T-cell (primary cell): ENCODE measurements at regions not wholly inside any gene's neighbourhood (a gene's known extent, or its start where the extent isn't known, plus 50 kb on each side); places are given as distances from the start of the nearest gene placed in this dataset.
"Not testable (repeated sequence)": the region's sequence is repeated elsewhere in the genome, so short reads cannot be mapped to it uniquely, and the experiment has no call there.

ENCODE experiments used
- ATAC-seq, 4 experiments: fragments of 200-7000 bp in 3 of 4; fragments of 150-1000 bp in 1 of 4; cut with Tn5 transposase; replicated peaks in 1 of 4; 1 replicate in 3 of 4; 2 replicates in 1 of 4; pipeline ENCODE4 v1.10.0; 2021; ENCODE audit warnings: moderate library complexity in 3 of 4, mild to moderate bottlenecking in 2 of 4, moderate number of reproducible peaks in 1 of 4
- CTCF ChIA-PET, 2 donors: fragments of 300-600 bp; sonication (Branson Sonifier 250); formaldehyde crosslinking; loops; one replicate each; lab custom pipeline; 2022; ENCODE audit warnings: antibody characterized with exemption in 2 of 2; lab: Charles Lee
- POLR2A ChIA-PET, 2 donors: fragments of 300-600 bp; sonication (Branson Sonifier 250); formaldehyde crosslinking; loops; one replicate each; lab custom pipeline; 2022; ENCODE audit warnings: antibody characterized with exemption in 2 of 2; lab: Charles Lee
- DNase-seq, 35 experiments: peaks; one replicate each; pipeline versions ENCODE4 v3.0.0 to v3.0.0-alpha.2; 2013 to 2023
- H3K27ac ChIP-seq: one replicate; pipeline ENCODE4 v1.5.1; 2013; ENCODE audit warnings: low read length
- H3K27me3 ChIP-seq, 2 experiments: replicated peaks in 1 of 2; 1 replicate in 1 of 2; 2 replicates in 1 of 2; pipeline versions ENCODE4 v1.6.1 to v1.7.0; 2013; ENCODE audit warnings: low read length in 1 of 2, mixed read lengths in 1 of 2; ENCODE audit not compliant: control insufficient read depth in 2 of 2, insufficient read depth in 2 of 2; ENCODE audit errors: extremely low read depth in 1 of 2
- H3K36me3 ChIP-seq, 2 donors: 1 replicate in 1 of 2; 2 replicates in 1 of 2; pipeline versions ENCODE4 v1.6.1 to v1.7.0; 2013; ENCODE audit warnings: low read length in 1 of 2; ENCODE audit not compliant: control insufficient read depth in 2 of 2, insufficient read depth in 1 of 2; ENCODE audit errors: extremely low read depth in 1 of 2
- H3K4me1 ChIP-seq, 2 experiments: 1 replicate in 1 of 2; 2 replicates in 1 of 2; pipeline versions ENCODE4 v1.6.1 to v1.7.0; 2013; ENCODE audit warnings: low read length in 2 of 2, mixed read lengths in 1 of 2; ENCODE audit not compliant: insufficient read depth in 2 of 2, control insufficient read depth in 1 of 2; ENCODE audit errors: extremely low read depth in 1 of 2
- H3K4me3 ChIP-seq, 2 donors: 1 replicate in 1 of 2; 2 replicates in 1 of 2; pipeline versions ENCODE4 v1.5.1 to v1.7.0; 2013; ENCODE audit warnings: mild to moderate bottlenecking in 2 of 2, low read length in 1 of 2, moderate library complexity in 1 of 2; ENCODE audit not compliant: control insufficient read depth in 1 of 2; ENCODE audit errors: extremely low read depth in 1 of 2
- H3K9me3 ChIP-seq: 2 replicates; pipeline ENCODE4 v1.7.0; 2013
- H3K27ac Mint-ChIP-seq, 2 donors: one replicate each; pipeline ENCODE4 v1.8.0; 2020 to 2021; ENCODE audit warnings: mild to moderate bottlenecking in 2 of 2, mixed read lengths in 2 of 2
- H3K27me3 Mint-ChIP-seq, 2 donors: one replicate each; pipeline ENCODE4 v1.8.0; 2021 to 2022; ENCODE audit warnings: mixed read lengths in 2 of 2
- H3K36me3 Mint-ChIP-seq: one replicate; pipeline ENCODE4 v1.8.0; 2021; ENCODE audit warnings: mixed read lengths
- H3K4me1 Mint-ChIP-seq, 3 donors: one replicate each; pipeline ENCODE4 v1.8.0; 2020 to 2022; ENCODE audit warnings: mixed read lengths in 3 of 3, mild to moderate bottlenecking in 1 of 3
- H3K4me3 Mint-ChIP-seq, 3 donors: one replicate each; pipeline ENCODE4 v1.8.0; 2020 to 2022; ENCODE audit warnings: mild to moderate bottlenecking in 3 of 3, mixed read lengths in 3 of 3, moderate library complexity in 3 of 3
- H3K9me3 Mint-ChIP-seq, 3 donors: one replicate each; pipeline ENCODE4 v1.8.0; 2020 to 2022; ENCODE audit warnings: mixed read lengths in 3 of 3
- WGBS: methylation state at CpG from one replicate; pipeline ENCODE4 v1.1.5; 2013; ENCODE audit warnings: missing lambda C conversion rate; ENCODE audit not compliant: insufficient coverage; 5-methylcytosine and 5-hydroxymethylcytosine counted together

- ATAC-seq (no peak), DNase-seq (no peak)
- peaks cover 7 to 9% of the 10 kb centered on the region in 2 donors for H3K27me3 Mint-ChIP-seq
- no peaks in the 10 kb centered on the region for H3K4me1 Mint-ChIP-seq
- Histone ChIP-seq H3K27me3 (peaks cover 0 to 18% of the 10 kb centered on the region in 2 experiments), H3K36me3 (no peaks in the 10 kb centered on the region), H3K9me3 (no peaks in the 10 kb centered on the region), H3K4me3 (no peak overlapping the region), H3K27ac (no peak overlapping the region), H3K4me1 (no peaks in the 10 kb centered on the region)
- ChIA-PET CTCF (no interaction called here), POLR2A (no interaction called here)
- no peaks in the 10 kb centered on the region for H3K36me3 Mint-ChIP-seq
- no peak overlapping the region for H3K4me3 Mint-ChIP-seq
- WGBS, result 74% methylated on average over 6 of the region's 9 CpGs
- no peaks in the 10 kb centered on the region for H3K9me3 Mint-ChIP-seq
- H3K27ac Mint-ChIP-seq, result no peak overlapping the region
Observed at GRCh38 chr3:14263317-14264005, 84.8 kb downstream of the LSM3 start.

- ATAC-seq, result no peak
- H3K4me1 ChIP-seq, result no peaks in the 10 kb centered on the region
- peaks cover 7% of the 10 kb centered on the region in 2 donors for H3K27me3 Mint-ChIP-seq
- H3K36me3 Mint-ChIP-seq, result no peaks in the 10 kb centered on the region
- ChIA-PET POLR2A (no interaction called here), CTCF (interaction anchor here in 1 of 2 donors (0.6 kb wide), 1 partner anchor 10 kb away, joined by 3 read pairs; no protein-coding TSS in a partner anchor)
- H3K4me3 Mint-ChIP-seq, result no peak overlapping the region
- no peak for DNase-seq
- no peaks in the 10 kb centered on the region for H3K36me3 ChIP-seq
- H3K4me3 ChIP-seq, result no peak overlapping the region
- H3K27ac ChIP-seq, result no peak overlapping the region
- H3K27me3 ChIP-seq, result peaks cover 0 to 18% of the 10 kb centered on the region in 2 experiments
- 71% methylated on average over 9 of the region's 11 CpGs for WGBS
- no peaks in the 10 kb centered on the region for H3K9me3 ChIP-seq
- H3K27ac Mint-ChIP-seq, result no peak overlapping the region
- H3K4me1 Mint-ChIP-seq, result no peaks in the 10 kb centered on the region
- H3K9me3 Mint-ChIP-seq, result peaks cover 0 to 5% (median 0%) of the 10 kb centered on the region in 3 donors
Observed at GRCh38 chr3:14265246-14265962, 86.8 kb downstream of the LSM3 start.

- DNase-seq (no peak), ATAC-seq (no peak)
- H3K4me3 ChIP-seq, result no peak overlapping the region
- Mint-ChIP-seq H3K9me3 (peaks cover 0 to 5% (median 0%) of the 10 kb centered on the region in 3 donors), H3K27me3 (peaks cover 4 to 7% of the 10 kb centered on the region in 2 donors), H3K27ac (no peak overlapping the region), H3K4me1 (no peaks in the 10 kb centered on the region), H3K4me3 (no peak overlapping the region), H3K36me3 (no peaks in the 10 kb centered on the region)
- 88% methylated on average over 9 of the region's 12 CpGs for WGBS
- POLR2A ChIA-PET, result no interaction called here
- no peaks in the 10 kb centered on the region for H3K36me3 ChIP-seq
- no peaks in the 10 kb centered on the region for H3K9me3 ChIP-seq
- CTCF ChIA-PET, result no interaction called here
- H3K4me1 ChIP-seq, result no peaks in the 10 kb centered on the region
- H3K27me3 ChIP-seq, result peaks cover 0 to 18% of the 10 kb centered on the region in 2 experiments
- no peak overlapping the region for H3K27ac ChIP-seq
Observed at GRCh38 chr3:14266361-14266760, 87.7 kb downstream of the LSM3 start.

GRCh38 chr3:14267976-14268375 is 89.4 kb downstream of the LSM3 start:
- ChIA-PET POLR2A (no interaction called here), CTCF (no interaction called here)
- Histone ChIP-seq H3K27ac (no peak overlapping the region), H3K36me3 (no peaks in the 10 kb centered on the region), H3K4me1 (no peaks in the 10 kb centered on the region), H3K27me3 (peaks cover 0 to 16% of the 10 kb centered on the region in 2 experiments), H3K4me3 (no peak overlapping the region), H3K9me3 (no peaks in the 10 kb centered on the region)
- Mint-ChIP-seq H3K9me3 (peaks cover 0 to 5% (median 0%) of the 10 kb centered on the region in 3 donors), H3K4me1 (no peaks in the 10 kb centered on the region), H3K27me3 (peaks cover 4 to 8% of the 10 kb centered on the region in 2 donors), H3K4me3 (no peak overlapping the region), H3K36me3 (no peaks in the 10 kb centered on the region), H3K27ac (no peak overlapping the region)
- ATAC-seq (no peak), DNase-seq (no peak)
- WGBS, result 96% methylated on average over 5 of the region's 5 CpGs

- no peaks in the 10 kb centered on the region for H3K9me3 ChIP-seq
- no peak overlapping the region for H3K4me3 ChIP-seq
- Mint-ChIP-seq H3K4me3 (no peak overlapping the region), H3K9me3 (peaks cover 0 to 5% (median 0%) of the 10 kb centered on the region in 3 donors), H3K4me1 (no peaks in the 10 kb centered on the region), H3K36me3 (no peaks in the 10 kb centered on the region), H3K27me3 (peaks cover 4 to 5% of the 10 kb centered on the region in 2 donors), H3K27ac (no peak overlapping the region)
- peaks cover 0 to 16% of the 10 kb centered on the region in 2 experiments for H3K27me3 ChIP-seq
- DNase-seq (no peak), ATAC-seq (no peak)
- ChIA-PET POLR2A (no interaction called here), CTCF (interaction anchor here in 1 of 2 donors (0.6 kb wide), 1 partner anchor 61 kb away, joined by 3 read pairs; no protein-coding TSS in a partner anchor)
- no peaks in the 10 kb centered on the region for H3K36me3 ChIP-seq
- H3K27ac ChIP-seq, result no peak overlapping the region
- no peaks in the 10 kb centered on the region for H3K4me1 ChIP-seq
- WGBS, result 93% methylated on average over 1 of the region's 1 CpG
Observed at GRCh38 chr3:14268897-14269296, 90.3 kb downstream of the LSM3 start.

GRCh38 chr3:14272041-14272958 is 93.7 kb downstream of the LSM3 start:
- WGBS, result 90% methylated on average over 2 of the region's 15 CpGs
- not testable (repeated sequence) for H3K4me3 ChIP-seq, H3K4me1 Mint-ChIP-seq, H3K9me3 Mint-ChIP-seq, H3K36me3 ChIP-seq, H3K27ac Mint-ChIP-seq, H3K9me3 ChIP-seq, H3K4me3 Mint-ChIP-seq, H3K36me3 Mint-ChIP-seq, ATAC-seq, H3K4me1 ChIP-seq, DNase-seq, H3K27ac ChIP-seq, H3K27me3 Mint-ChIP-seq
- POLR2A ChIA-PET, result interaction anchor here in 1 of 2 donors (0.6 kb wide), 1 partner anchor 585 kb away, joined by 3 read pairs; no protein-coding TSS in a partner anchor
- CTCF ChIA-PET, result interaction anchor here (0.7 to 0.9 kb wide), 2 partner anchors 21 to 72 kb away, joined by 3 read pairs; no protein-coding TSS in a partner anchor
- peaks cover 0 to 14% of the 10 kb centered on the region in 2 experiments for H3K27me3 ChIP-seq
